ENCODE measurements at regions not wholly inside any gene's neighbourhood (a gene's known extent, or its start where the extent isn't known, plus 50 kb on each side); places are given as distances from the start of the nearest gene placed in this dataset.

DNA sequence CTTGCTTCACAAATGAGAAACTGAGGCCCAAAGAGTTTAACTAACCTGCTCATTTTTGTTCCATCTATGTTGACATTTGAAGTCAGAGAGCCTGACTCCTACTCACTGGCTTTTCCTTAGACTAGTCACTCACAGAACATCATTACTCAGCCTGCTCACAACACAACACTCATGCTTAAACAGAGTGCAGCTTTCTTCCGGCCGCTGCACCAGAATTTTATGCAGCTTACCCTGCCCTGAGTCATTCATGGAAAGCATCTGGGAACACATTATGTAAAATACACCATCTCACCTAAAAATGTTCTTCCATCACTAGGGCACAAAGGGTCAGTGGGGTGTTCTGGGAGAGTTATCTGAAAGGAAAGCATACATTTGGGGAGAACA is 303.4 kb downstream of the SPRY2 start:
- no peak for DNase-seq (ENCODE audit: low read depth, low spot score)

DNA sequence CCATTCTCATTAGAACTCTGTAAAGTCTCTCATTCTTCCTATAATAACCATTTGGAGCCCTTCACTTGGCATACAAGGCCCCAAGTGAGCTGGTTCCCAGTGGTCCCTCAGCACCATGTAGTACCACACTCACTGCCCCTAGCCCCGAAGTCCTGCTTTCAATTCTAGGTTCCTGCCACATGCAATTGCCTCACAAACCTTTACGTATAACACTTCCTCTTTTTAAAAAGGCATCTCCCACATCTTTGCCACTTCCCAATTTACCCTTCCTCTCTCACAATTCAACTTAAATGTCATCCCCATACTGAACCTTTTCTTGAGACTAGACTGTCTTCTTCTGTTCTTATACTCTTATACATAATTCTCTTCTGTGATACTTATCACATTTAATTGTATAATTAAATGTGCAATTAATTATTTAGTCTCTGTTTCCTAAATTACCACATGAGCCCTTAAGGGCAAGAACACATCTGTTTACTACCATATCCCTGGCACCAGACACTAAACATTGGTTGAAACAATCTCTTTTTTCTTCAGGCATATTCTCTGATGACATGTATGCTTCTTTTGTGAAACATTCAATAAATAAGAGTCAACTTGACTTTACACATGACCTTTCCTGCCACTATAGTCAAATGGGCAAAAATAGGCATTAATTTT is 304.0 kb downstream of the SPRY2 start:
- no peak for DNase-seq (ENCODE audit: low read depth, low spot score)

DNA sequence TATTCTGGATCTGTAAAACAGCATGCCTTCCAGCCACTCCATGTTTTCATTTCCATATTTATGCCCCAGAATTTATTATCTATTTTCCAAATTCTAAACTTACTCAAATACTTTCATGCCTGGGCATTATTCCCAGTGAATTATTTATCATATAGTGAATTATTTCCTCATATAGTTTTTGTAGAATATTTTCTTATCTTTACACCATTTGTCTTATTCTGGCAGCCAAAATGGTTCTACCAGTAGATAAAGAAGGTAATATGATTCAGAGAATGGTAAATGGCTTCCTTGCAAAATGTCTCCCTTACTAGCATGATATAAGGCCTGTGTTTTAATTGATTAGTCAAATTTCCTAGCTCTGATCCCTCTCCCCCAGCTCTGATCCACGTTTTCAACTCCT is 305.8 kb downstream of the SPRY2 start:
- DNase-seq (ENCODE audit: low read depth, low spot score) = no peak

DNA sequence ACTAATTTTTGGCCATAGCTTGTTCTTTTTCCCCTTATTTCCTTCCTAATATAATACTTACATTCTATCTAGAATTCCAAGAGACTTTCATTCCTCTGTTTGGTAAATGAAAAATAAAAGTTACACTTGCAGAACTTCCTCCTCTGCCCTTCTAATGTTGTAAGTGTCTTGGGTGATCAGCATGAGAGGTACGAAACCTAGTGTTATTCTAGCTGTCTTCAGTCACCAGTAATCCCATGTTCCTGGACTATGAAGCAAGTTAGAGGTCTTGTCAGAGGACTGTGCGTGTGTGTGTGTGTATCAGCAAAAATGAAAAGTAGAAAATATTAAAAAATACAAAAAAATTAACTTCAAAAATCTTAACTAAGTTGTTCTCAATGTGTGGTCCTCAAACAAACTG is 307.0 kb downstream of the SPRY2 start:
- no peak for DNase-seq (ENCODE audit: low read depth, low spot score)

DNA sequence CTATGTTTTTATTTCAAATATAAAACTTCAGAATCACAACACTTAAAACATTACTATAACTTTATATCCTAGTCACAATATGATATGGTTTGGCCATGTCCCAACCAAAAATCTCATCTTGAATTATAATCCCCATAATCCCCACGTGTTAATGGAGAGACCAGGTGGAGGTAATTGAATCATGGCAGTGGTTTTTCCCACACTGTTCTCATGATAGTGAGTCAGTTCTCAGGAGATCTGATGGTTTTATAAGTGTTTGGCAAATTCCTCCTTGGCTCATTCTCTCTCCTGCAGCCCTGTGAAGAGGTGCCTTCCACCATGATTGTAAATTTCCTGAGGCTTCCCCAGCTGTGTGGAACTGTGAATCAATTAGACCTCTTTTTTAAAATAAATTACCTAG is 307.6 kb downstream of the SPRY2 start:
- no peak for DNase-seq (ENCODE audit: low read depth, low spot score)

DNA sequence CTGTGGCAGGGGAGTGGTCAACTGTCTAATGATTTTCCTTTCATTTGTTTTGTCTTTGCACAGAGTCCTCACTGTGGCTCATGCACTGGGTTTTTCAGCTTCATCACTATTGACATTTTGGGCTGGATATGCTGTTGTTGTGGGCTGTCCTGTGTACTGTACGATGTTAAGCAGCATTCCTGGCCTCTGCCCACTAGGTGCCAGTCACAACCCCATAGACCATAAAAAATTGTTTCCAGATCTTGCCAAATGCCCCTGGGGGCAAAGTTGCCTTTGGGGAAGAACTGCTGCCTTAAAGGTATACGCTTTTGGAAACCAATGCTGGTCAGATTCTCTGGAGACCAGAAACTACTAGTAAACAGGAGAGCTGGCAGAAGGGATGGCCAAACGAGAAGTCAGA is 310.4 kb downstream of the SPRY2 start:
- no peak for DNase-seq (ENCODE audit: low read depth, low spot score)

DNA sequence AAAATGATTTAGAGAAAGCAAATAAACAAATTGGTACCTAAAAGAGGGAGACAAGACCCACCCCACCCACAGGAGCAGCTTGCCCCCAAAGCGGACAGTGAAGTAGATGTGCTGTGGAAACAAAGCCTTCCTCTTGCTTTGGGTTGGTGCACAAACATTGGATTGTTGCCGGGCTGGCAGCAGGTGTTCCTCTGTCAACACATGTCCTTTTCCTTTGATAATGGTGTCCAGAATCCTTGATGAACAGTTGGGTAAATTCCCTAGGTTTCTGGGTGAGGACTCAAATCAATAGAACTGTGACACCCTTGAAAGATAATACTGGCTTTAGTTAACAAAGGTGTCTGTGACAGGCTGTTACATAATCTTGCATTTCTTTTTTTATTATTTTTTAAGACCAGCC is 311.8 kb downstream of the SPRY2 start:
- no peak for DNase-seq (ENCODE audit: low read depth, low spot score)

DNA sequence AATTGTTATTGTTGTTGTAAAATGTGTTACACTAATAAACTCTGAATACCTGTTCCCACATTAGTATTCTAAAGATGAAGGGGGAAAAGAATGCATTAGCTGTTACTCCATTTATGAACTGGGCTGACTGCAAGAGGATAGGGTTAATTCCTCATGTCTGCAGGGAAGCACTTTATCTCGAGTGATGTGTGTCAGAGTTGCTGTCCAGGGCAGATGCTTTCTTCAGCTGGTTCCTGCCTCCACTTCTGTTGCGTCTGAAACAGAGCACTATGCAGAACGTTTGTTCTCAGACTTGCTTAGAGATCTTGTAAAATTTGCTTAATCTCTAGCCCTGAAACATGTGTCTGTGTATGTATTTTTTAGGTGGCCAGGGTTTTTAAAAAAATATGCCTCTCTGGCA is 318.8 kb downstream of the SPRY2 start:
- no peak for DNase-seq (ENCODE audit: low read depth, low spot score)

DNA sequence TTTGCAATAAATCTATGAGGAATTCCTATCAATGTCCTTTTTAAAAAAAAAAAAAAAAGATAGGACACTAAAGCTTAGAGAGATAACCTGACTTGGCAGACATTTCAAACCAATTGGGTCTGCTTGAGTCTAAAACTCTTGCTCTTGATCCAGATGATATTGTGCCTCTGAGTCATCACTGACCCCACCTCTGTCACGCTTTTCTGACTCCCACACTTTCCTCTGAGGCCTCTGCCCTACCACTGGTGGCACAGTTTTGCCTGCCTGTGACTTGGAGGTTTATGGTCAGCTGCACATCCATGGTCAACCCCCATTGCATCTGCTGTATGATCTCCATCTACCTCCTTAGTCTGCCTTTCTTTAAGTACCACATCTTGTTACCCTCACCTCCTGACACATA is 328.7 kb downstream of the SPRY2 start:
- no peak for DNase-seq (ENCODE audit: low read depth, low spot score)

DNA sequence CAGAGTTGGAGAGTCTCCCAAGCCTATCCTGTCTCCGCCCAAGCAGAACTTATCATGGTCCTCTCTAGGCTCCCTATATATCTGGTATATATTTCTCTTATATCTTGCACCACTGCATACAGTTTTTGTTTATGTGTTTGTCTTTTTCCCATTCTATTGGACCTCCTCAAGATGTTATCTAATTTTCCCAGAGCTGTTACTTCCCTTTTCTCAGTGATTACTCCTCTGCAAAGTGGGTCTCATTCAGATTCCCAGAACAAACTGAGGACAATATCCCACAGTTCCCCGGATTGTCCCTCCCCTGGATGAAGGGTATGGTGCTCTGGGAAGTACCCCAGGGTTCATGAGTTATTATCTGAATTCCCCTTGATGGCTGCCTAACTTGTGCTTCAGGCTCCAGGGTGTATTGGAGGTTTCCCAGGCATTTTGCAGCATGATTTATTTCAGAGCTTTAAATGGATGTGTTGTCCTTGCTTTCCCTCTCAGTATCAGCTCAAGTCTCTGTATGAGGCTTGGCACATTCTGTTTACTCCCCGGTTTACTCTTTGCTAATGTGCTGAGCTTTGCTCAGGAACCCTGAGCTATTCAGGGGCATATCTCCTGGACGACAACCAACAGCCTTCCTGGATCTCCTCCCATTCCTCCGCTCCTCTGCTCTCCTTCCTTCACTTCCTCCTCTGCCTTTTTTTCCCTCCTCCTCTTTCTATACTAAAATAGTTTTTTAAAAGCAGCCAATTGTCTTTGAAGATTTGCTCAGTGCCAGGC is 329.3 kb downstream of the SPRY2 start:
- DNase-seq (ENCODE audit: low read depth, low spot score) = no peak

DNA sequence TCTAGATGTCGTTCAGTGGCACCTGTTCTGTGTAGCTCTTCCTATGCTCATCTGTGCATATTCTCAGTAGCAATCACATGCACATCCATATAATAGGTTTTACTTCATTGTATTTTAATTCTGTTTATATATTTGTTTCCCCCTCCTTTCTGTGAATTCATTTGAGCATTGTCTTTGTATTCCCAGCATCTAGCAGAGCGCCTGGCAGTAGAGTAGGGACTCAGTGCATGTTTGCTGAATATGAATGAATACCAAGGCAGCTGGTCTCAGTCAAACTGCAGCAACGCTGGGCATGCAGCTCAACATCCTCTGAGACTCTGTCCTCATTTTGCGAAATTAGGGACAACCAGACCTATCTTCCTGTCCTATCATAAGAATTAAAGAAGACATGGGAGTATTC is 330.1 kb downstream of the SPRY2 start:
- no peak for DNase-seq (ENCODE audit: low read depth, low spot score)

DNA sequence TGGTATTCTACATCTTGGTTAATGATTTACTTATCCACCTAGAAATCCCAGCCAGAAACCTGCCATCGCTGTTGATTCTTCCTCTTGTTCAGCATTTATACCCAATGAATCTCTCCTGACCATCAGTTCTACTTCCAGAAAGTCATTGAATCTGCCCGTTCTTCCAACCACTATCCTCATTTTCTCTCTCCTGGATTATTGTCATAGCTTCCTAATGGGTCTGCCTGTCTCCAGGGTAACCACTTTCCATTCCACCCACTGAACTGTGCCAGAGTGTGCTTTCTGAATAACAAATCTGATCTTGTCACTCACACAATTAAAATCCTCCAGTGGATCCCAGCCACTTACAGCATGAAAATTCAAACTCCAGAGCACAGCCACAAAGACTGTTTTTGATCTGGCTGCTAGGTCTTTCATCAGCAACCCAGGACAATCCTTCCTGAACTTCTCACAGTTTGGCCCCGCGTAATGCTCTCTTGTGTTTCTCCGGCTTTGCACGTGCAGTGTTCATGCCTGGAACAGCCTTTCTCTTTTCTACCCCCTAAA is 330.6 kb downstream of the SPRY2 start:
- no peak for DNase-seq (ENCODE audit: low read depth, low spot score)

DNA sequence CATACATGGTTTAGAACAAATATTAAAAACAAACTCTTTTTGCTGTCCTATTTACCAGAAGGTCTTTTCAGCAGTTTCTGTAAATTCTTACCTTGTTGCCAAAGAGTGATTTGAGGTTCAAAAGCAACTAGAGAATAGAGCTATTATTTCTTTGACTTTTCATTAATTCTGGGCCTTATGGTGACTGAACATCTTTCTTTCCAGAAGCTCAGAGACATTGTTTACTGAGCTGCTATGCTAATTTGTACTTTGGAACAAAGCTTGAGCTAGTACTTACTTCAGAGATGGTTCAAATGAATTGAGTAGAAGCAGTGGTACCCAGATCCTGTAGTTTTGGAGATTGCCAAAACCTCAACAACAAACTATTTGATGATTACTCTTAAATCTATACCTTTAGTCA is 331.2 kb downstream of the SPRY2 start:
- no peak for DNase-seq (ENCODE audit: low read depth, low spot score)

DNA sequence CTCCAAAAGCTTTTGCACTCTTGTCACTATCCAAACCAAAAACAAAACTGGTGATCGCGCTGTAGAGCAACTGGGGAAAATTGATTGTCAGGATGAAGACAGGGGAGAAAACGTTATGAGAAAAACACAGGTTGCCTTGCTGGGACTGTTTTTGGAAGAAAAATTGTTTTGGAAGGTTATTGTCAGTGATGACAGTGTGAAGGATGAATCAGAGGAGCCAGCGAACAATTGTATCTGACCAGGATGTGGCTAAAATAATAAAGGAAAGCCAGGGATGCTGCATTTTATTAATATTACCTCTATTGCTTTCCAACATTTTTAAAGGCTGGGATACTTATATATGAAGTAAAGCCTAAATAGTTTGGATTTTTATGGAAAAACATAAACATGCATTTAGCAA is 334.0 kb downstream of the SPRY2 start:
- no peak for DNase-seq (ENCODE audit: low read depth, low spot score)

DNA sequence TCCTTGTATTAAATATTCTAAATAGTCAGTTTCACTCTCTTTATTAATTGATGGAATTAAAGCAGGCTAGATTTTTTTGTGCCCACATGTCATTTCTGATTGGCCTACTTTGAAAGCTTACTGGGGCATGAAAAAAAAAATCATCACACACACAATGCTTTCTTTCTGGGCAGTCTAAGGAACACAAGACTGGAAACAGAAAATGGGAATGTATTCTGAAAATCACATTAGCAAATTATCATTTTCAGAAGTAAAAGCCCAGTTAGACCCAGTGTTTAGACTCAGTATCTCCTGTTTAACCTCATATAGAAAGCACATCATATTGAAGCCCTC is 339.4 kb downstream of the SPRY2 start:
- DNase-seq (ENCODE audit: low read depth, low spot score) = no peak

DNA sequence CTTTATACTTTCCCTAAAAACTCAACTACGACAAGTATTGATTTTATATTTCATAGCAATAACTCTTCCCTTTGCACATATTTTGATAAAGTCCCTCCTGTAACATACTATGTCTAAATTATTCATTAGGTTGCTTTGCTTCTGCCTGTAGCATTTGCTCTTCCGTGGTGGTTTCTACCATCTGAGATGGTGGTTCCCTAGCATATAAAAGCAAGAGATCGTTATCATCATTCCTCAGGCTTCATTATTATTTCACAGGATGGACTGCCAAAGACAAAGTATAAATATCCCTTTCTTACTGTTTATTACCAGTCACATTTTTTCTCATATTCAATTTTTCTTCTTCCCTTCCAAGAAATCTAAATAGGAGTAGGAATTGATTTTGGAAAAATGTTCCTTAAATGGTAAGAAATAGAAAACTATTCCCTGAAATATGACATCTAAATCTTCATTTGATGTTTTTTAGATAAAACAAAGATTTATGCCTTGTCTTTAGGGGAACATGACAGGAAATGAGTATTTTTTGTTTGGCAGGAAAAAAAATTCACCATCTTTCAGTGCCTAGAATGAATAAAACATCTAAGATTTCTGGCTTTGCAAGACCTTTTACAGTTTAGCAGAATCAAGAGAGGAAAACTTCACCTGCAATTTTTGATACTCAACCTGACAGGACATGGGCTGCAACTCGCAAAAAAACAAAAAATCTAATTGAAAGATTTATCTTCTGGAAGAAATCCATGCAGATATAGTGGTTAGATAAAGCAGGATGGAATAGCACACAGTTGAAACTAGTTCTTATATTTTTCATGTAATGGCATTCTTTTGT is 340.0 kb downstream of the SPRY2 start:
- DNase-seq (ENCODE audit: low read depth, low spot score) = no peak

DNA sequence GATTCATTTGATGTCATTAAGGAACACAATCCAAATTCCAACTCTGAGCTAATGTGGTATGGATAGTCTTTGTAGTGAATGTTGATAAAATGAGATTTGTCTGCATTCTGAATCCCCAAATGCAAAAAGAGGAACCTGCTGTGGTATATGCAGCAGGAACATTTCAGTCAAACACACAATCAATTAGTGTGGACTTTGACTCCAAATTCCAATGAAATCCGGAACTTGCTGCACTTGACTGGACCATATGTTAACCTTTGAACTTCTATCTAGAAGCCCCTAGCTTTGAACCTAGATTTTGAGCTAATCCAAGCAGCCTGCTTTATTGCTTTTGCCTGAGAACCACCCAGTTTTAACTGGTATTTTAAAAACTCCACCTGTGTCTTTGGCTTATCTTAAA is 341.3 kb downstream of the SPRY2 start:
- DNase-seq (ENCODE audit: low read depth, low spot score) = no peak

DNA sequence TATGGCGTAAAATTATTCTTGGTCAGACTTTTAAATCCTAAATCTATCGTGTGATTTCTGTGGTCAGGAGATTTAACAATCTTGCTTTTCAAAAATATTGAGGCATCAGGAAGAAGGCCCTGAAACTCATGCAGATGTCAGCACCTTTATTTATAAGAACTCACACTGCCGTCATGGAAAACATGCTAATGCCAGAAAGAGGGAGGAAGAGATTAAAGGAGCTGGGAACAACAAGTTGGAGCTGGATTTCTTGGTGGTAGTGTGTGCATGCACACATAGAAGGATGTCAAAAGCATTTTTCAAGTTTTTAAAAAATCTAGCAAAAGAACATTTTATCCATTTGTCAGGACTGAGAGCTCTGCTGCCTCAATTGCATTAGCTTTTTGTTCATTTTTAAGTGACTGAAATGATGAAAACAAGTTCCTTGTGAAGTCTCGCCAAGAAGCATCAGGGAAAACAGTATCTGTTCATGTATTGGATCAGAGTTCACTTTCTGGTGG is 342.5 kb downstream of the SPRY2 start:
- DNase-seq (ENCODE audit: low read depth, low spot score) = no peak

DNA sequence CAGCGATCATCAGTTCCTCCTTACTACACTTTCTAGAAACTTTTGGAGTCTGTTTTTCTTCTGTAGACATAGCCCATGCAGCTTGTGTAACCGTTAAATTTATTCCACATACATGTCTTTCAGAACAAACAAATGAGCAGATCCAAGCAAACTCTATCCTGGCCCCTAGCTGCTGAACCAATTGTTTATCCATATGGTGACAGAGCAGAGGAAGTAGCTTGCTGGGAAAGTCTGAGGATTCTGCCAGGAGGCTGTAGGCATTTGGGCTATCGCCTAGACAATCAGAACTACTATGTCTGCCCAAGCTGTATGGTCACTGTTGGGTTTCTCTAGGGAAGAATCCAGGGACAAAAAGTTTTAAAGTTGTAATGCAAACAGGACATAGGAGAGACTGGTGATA is 343.7 kb downstream of the SPRY2 start:
- no peak for DNase-seq (ENCODE audit: low read depth, low spot score)

DNA sequence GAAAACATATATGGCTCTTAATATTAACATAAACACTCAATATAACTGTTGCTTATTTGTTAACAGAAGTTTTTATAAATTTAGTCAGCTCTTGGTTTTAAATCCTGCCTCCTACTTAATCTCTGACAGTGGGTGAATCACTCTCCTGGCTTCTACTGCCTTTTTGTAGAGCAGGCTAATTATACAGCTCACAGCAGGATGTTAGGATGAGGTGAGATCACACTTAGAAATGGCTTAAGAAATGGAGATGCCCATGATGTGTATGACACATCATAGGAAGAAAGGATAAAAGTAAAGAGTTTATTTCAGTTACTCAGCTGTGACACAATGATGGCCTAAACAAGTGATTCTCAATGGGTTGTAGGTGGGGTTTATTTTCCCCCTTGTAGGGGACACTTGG is 345.6 kb downstream of the SPRY2 start:
- DNase-seq (ENCODE audit: low read depth, low spot score) = peak; percentile 20

DNA sequence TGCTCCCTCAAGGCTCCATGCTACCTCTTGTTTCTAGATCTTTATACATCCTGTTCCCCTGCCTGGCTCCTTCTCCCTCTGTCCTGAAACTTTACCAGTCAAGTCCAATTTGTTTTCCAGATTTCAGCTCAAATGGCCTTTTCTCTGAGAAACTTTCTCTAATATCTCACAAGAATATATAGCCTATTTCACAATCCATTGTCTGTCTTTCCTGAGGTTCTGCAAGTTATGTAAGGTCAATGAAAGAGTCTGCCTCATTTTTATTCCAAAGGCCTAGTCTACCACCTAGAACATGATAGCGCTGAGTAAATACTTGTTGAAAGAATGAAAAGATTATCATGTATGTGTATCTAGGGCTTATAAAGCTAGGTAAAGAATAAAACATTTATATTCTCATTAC is 348.8 kb downstream of the SPRY2 start:
- DNase-seq (ENCODE audit: low read depth, low spot score) = no peak

DNA sequence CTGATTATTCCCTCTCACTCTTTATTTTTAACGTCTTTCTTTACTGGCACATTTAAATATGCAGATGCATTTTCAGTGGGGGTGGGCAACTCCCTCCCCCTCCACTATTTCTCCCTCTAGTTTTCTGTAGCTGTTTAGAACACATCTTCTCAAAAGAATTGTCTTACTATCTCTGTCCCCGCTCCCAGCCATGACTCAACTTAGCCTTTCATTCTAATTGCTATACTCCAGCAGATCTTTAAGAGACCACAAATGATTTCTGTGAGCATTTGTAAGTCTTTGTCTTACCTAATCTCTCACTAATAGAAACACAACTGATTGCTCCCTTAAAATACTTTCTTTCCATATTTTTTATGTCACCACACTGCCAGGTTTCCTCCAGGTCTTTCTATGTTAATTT is 350.9 kb downstream of the SPRY2 start:
- no peak for DNase-seq (ENCODE audit: low read depth, low spot score)
